Activated T-helper 2 cell treated with anti-CD3 and anti-CD28 coated beads, Interferon-gamma antibody, Interleukin-2, Interleukin-4, amounts not matched to agents 10 μg/mL and 5 μg/mL and 100 μg/mL, durations not matched to agents 14 hours and 24 hours and 36 hours (primary cell): ENCODE measurements at regions not wholly inside any gene's neighbourhood (a gene's known extent, or its start where the extent isn't known, plus 50 kb on each side); places are given as distances from the start of the nearest gene placed in this dataset.

Experiments used
- DNase-seq: peaks from one replicate; pipeline ENCODE4 v3.0.0; 2021; ENCODE audit warnings: low spot score
- H3K27ac Mint-ChIP-seq: one replicate; pipeline ENCODE4 v1.8.0; 2021; ENCODE audit warnings: mixed read lengths
- H3K27me3 Mint-ChIP-seq: one replicate; pipeline ENCODE4 v1.8.0; 2021; ENCODE audit warnings: low read depth, mixed read lengths
- H3K36me3 Mint-ChIP-seq: one replicate; pipeline ENCODE4 v1.8.0; 2021; ENCODE audit warnings: low read depth, mixed read lengths
- H3K4me1 Mint-ChIP-seq: one replicate; pipeline ENCODE4 v1.8.0; 2021; ENCODE audit warnings: low read depth, mixed read lengths
- H3K4me3 Mint-ChIP-seq: one replicate; pipeline ENCODE4 v1.8.0; 2021; ENCODE audit warnings: low read depth, mild to moderate bottlenecking, moderate library complexity, mixed read lengths
- H3K9me3 Mint-ChIP-seq: one replicate; pipeline ENCODE4 v1.8.0; 2021; ENCODE audit warnings: mixed read lengths
- intact Hi-C: fragments of 100-400 bp; cut with micrococcal nuclease; formaldehyde crosslinking; loops from one replicate; pipeline ENCODE4 v1.15.1; 2023

DNA sequence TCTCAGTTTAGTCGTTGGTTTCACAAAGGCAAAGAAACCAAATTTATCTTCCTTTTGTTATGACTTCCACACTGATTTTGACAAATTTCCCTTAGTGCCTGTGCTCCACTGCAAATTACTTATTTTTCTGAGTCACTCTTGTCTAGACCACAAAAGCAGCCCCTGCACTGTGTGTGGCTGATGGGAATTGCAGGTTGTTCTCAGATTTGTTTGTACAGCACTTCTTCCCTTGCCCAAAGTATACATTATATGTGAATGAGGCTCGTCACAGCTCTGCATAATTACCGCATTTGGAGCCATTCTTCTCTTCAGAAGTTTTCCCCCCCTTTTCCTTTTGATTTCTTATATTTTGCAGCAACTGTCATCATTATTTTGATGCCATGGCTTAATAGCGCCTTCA, 354.2 kb upstream of the IL12A start:
- Mint-ChIP-seq H3K9me3 (no peaks in the 10 kb centered on the region), H3K27ac (no peak overlapping the region), H3K4me3 (no peak overlapping the region), H3K27me3 (no peaks in the 10 kb centered on the region), H3K4me1 (peaks cover 4% of the 10 kb centered on the region), H3K36me3 (no peaks in the 10 kb centered on the region)
- no peak for DNase-seq
- intact Hi-C loops, result no loop called here

DNA sequence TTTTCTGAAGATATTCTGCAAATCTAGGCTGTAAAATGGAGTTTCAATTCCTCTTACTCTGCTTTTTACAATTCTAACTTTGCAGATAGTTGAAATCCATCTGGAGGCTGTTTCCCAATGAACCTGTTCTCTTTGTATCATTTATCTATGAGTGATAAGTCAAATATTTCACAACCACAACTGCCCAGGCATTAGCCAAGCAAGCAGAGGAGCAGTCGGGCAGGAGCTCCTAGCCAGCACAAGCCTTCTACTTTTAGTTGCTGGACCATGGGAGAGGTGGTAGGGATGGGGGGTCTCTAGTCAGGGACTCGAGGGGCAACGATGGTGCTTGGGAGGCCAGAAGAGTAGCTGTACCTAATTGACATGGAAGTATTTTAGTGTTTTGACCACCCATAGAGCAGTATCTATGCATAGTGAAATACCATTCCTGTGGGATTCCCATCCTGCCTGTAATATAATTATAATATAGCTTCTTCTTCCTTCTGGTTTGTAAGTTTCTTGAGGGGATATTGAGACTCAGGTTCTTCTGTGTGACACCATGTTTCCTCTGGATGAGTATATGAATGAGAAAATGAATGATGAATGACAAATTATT, 353.5 kb upstream of the IL12A start:
- Mint-ChIP-seq H3K36me3 (no peaks in the 10 kb centered on the region), H3K27me3 (no peaks in the 10 kb centered on the region), H3K9me3 (no peaks in the 10 kb centered on the region), H3K4me1 (peaks cover 4% of the 10 kb centered on the region), H3K27ac (no peak overlapping the region), H3K4me3 (no peak overlapping the region)
- DNase-seq, result no peak
- intact Hi-C loops, result no loop called here

DNA sequence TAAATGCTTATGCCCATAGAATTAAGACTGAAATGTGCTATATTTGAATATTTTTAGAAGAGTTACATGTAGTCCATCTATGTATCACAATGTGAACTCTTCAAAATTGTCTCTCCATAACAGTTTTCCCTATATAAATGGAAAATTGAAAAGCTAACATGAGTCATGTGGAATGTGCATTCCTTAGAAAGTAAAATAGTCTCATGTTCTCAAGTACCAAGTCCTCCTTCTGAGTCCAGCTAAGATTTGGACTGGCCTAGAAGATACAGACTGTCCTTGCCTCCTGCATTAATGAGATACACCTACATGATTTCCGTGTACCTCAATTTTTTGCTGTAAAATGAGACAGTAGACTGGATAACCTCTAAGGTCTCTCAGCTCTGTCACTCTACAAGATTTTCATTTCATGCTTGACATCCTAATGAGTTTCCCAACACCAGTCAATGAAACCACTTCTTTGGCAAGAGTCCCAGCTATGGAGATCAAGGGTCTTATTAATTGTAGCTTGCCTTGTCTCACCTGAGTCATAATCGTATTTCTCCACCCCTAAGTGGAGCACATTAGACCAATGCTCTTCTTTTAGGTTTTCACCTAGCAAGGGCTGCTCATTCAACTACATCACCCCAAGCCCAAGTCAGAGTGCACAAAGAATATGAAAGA, 350.6 kb upstream of the IL12A start:
- no peaks in the 10 kb centered on the region for H3K27me3 Mint-ChIP-seq

DNA sequence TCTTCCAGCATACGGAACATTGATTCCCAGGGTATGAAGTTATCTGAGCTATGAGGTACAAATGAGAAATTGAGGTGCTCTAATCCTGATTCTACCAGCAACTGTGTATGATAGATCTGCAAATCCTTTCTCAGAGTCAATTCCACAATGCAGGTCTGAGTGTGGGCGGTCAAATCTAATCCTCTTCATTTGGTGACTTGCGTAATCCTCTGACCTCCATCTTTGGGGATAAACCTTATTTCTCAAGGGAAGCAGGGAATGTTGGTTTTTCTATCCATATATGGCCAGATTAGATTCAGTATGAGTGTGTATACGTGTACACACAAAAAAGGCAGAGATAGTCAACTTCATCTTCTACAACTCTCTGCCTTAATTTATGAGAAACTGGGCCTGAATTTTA, 348.4 kb upstream of the IL12A start:
- H3K27me3 Mint-ChIP-seq, result peaks cover 2% of the 10 kb centered on the region
- no peaks in the 10 kb centered on the region for H3K9me3 Mint-ChIP-seq
- peaks cover 4% of the 10 kb centered on the region for H3K4me1 Mint-ChIP-seq
- H3K36me3 Mint-ChIP-seq, result no peaks in the 10 kb centered on the region
- intact Hi-C loops, result no loop called here
- H3K27ac Mint-ChIP-seq, result no peak overlapping the region
- no peak overlapping the region for H3K4me3 Mint-ChIP-seq
- no peak for DNase-seq

More for the DNA sequence above, 350.6 kb upstream of the IL12A start:
- Mint-ChIP-seq H3K36me3 (no peaks in the 10 kb centered on the region), H3K9me3 (no peaks in the 10 kb centered on the region), H3K4me1 (peaks cover 4% of the 10 kb centered on the region), H3K4me3 (no peak overlapping the region), H3K27ac (no peak overlapping the region)
- intact Hi-C loops, result no loop called here
- DNase-seq, result no peak

DNA sequence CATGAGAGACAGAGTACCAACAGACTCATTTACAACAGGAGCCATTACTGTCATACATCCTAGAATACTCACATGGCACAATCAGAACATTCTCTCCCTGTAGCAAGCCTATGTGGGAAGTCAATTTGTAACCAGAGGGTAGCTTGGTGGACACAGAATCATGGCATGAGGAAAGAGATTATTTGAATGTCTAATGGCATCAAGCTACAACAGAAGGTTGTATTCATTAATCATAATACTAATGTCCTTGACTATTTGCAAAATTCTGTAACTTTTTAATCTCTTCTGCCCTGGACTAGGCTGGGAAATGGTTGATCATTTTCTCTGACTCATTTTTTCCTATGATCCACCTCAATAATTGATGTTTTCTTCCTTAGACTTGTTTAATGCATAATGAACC, 345.2 kb upstream of the IL12A start:
- no peaks in the 10 kb centered on the region for H3K4me1 Mint-ChIP-seq

DNA sequence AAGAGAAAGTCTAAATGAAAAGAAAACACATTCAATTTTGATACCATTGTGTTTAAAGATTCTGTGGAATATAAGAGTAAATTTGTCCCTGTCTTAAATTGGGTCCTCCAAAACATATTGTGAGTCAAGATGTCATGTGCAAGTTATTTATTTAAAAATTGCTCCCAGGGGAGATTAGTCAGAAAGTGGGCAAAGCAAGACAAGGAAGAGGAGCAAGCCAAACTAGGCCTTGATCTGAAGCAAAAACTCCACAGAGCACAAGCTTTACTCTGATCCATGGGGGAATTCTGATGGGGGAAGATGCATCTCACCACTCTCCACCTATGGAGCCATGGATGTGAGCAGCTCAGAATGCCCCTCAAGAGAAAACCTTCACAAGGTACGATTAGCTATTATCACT, 342.8 kb upstream of the IL12A start:
- Mint-ChIP-seq H3K4me1 (no peaks in the 10 kb centered on the region), H3K27me3 (peaks cover 2% of the 10 kb centered on the region), H3K36me3 (no peaks in the 10 kb centered on the region), H3K27ac (no peak overlapping the region), H3K9me3 (no peaks in the 10 kb centered on the region), H3K4me3 (no peak overlapping the region)
- intact Hi-C loops, result no loop called here
- DNase-seq, result no peak

More for the DNA sequence above, 345.2 kb upstream of the IL12A start:
- Mint-ChIP-seq H3K4me3 (no peak overlapping the region), H3K27me3 (peaks cover 2% of the 10 kb centered on the region), H3K36me3 (no peaks in the 10 kb centered on the region), H3K27ac (no peak overlapping the region), H3K9me3 (no peaks in the 10 kb centered on the region)
- no peak for DNase-seq
- intact Hi-C loops, result no loop called here

DNA sequence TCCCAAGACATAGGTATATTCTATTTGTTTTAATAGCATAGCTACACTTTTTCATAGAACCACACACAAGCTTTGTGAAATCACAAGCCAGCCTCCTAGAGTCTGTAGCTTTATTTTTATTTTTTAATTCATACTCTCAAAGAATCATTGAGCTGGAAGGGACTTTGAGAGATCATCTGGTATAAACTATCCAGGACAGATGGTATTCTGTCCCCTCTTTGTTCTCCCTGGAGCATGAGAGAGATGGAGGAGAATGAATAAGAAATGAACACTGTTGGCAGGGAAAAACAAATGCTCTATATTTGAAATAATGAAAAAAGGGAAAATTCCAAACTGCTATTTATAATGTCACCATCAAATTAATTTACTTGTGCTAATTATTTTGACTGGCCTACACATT, 338.7 kb upstream of the IL12A start:
- no peak overlapping the region for H3K4me3 Mint-ChIP-seq
- no peaks in the 10 kb centered on the region for H3K36me3 Mint-ChIP-seq
- H3K4me1 Mint-ChIP-seq, result no peaks in the 10 kb centered on the region
- intact Hi-C loops, result no loop called here
- H3K27ac Mint-ChIP-seq, result no peak overlapping the region
- H3K27me3 Mint-ChIP-seq, result peaks cover 2% of the 10 kb centered on the region
- no peak for DNase-seq
- H3K9me3 Mint-ChIP-seq, result no peaks in the 10 kb centered on the region

DNA sequence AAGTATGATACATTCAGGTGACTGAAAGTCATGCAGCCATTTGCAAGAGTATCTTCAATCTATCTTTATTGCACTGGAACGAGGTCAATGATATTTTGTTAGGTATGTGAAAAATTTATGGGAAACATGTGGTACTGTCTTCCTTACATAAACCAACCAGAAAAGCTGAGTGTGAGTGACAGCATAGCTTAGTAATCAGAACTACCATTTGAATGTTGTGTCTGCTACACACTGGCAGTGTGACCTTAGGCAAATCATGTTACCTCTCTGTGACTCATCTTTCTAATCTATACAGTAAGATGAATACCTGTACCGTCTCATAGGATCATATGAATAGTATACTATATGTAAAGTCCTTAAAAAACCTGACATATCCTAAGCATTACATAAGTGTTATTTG, 337.9 kb upstream of the IL12A start:
- Mint-ChIP-seq H3K9me3 (no peaks in the 10 kb centered on the region), H3K36me3 (no peaks in the 10 kb centered on the region), H3K27me3 (no peaks in the 10 kb centered on the region), H3K4me3 (no peak overlapping the region), H3K4me1 (no peaks in the 10 kb centered on the region), H3K27ac (no peak overlapping the region)
- intact Hi-C loops, result no loop called here
- no peak for DNase-seq

DNA sequence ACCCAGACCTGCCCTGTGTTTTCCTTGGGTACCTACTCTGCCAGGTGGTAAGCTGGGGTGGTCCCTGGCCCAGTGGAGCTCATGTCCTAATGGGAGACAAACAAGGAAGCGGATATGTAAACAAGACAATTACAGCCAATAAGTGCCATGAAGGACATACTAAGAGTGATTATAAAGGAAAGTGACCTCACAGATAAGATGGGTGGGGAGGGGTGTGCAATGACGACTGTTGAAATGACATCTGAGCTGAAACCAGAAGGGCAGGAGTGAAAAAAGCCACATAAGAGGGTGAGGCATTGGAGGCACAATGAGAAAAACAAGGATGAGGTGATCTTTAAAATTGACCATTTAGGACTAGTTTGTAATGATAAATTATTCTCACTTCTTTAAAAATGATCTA, 336.2 kb upstream of the IL12A start:
- Mint-ChIP-seq H3K36me3 (no peaks in the 10 kb centered on the region), H3K27me3 (no peaks in the 10 kb centered on the region), H3K9me3 (no peaks in the 10 kb centered on the region), H3K4me3 (no peak overlapping the region), H3K27ac (no peak overlapping the region), H3K4me1 (no peaks in the 10 kb centered on the region)
- intact Hi-C loops, result no loop called here
- no peak for DNase-seq

DNA sequence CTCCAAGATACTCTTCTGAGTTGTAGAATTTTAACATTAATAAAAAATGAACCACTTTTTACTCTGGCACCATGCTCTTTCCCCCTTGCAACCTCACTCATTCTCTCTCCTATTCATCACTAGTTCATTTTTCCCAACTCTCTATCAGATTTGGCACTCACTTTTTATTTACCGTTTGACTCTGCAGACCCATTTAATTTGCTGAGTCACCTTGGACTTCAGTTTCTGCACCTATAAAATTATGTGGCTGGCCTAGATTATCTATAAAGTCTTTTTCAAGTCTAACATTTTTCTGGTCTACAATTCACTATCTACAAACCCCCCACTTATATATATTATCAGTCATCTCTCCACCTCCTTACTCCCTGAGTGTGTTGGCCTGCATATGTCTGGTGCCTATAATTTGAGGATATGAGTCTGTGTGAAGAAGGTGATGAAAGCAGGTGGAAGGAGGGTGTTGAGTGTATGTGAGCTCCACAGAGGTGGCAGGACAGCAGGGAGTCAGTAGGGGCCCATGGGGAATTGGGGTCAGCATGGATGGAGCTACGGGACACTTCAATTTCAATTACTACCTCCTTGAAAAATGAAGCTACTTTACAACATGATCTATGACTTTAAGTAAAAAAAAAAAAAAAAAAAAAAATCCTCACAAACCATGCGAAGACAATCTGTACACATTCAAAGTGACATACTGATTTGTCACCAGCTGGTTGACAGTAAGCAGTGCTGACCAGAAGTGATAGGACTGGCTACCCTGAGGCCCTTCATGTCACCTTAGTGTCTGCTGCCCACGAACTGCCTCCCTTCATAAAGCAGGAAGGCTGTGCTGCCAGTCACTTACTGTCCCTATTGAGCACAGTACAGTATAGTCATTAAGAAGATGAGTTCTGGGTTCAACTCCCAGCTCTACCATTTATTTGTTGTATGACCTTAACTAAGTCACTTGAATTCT, 334.2 kb upstream of the IL12A start:
- intact Hi-C loops, result no loop called here
- no peak overlapping the region for H3K27ac Mint-ChIP-seq
- no peak for DNase-seq
- H3K4me1 Mint-ChIP-seq, result no peaks in the 10 kb centered on the region
- no peaks in the 10 kb centered on the region for H3K27me3 Mint-ChIP-seq
- no peaks in the 10 kb centered on the region for H3K36me3 Mint-ChIP-seq
- no peaks in the 10 kb centered on the region for H3K9me3 Mint-ChIP-seq
- H3K4me3 Mint-ChIP-seq, result no peak overlapping the region

DNA sequence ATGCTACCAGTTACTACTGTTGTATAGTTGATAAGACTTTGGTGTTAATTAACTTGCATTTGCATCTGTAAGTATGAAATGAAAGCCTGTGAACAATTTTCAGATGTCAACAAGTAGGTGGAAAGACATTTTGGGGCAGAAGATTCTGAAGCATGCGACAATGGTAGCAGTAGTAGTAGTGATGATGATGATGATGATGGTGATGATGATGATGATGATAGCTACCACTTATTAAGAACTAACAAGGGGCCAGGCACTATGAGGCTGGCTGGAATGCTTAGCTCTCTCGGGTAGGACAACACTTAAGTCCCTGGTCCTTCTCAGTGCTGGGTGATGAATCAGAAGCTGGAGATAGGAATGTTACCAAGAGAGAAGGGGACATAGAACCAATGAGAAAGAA, 333.4 kb upstream of the IL12A start:
- Mint-ChIP-seq H3K4me3 (no peak overlapping the region), H3K27me3 (peaks cover 1% of the 10 kb centered on the region), H3K9me3 (no peaks in the 10 kb centered on the region), H3K36me3 (no peaks in the 10 kb centered on the region), H3K4me1 (no peaks in the 10 kb centered on the region), H3K27ac (no peak overlapping the region)
- intact Hi-C loops, result no loop called here
- no peak for DNase-seq

DNA sequence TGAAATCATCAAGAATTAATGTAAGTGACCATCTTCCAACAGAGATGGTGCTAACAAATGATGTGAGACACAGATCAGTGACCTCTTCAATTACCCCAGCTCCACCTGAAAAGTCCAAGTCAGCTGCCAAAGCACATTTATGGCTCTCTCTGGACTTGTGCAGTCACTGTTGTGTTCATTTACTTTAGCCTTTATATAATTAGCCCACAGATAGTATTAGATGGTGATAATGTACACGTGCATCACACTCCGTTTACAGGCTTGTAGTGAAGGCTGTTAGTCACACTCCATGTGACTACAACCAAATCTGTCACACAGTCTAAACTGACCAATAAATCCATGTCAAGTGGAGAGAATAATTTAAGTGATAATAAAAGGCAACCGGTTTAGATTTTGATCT, 331.5 kb upstream of the IL12A start:
- intact Hi-C loops, result no loop called here
- Mint-ChIP-seq H3K36me3 (no peaks in the 10 kb centered on the region), H3K27me3 (peaks cover 1% of the 10 kb centered on the region), H3K4me3 (no peak overlapping the region), H3K4me1 (no peaks in the 10 kb centered on the region), H3K27ac (no peak overlapping the region), H3K9me3 (no peaks in the 10 kb centered on the region)
- no peak for DNase-seq

DNA sequence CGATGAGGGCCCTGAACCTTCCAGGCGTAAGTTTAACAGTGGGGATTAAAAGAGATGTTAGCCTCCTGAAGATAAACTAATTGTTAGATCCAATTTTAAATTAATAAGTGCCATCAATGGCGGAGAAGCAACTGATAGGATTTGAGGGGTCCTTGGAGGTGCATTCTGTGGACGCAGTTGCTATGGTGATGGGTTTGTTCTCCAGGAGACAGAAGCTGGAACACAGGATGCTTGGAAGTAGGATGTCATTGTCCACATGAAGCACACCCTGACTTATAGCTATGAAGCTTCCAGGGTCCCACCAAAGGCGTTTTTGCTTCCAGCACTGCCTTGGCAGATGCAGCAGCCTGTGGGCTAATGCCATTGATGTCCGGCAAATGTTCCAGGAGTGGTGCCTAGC, 331.0 kb upstream of the IL12A start:
- Mint-ChIP-seq H3K27ac (no peak overlapping the region), H3K27me3 (peaks cover 1% of the 10 kb centered on the region), H3K9me3 (no peaks in the 10 kb centered on the region), H3K4me3 (no peak overlapping the region), H3K36me3 (no peaks in the 10 kb centered on the region), H3K4me1 (no peaks in the 10 kb centered on the region)
- intact Hi-C loops, result no loop called here
- no peak for DNase-seq
